ENCODE measurements at regions not wholly inside any gene's neighbourhood (a gene's known extent, or its start where the extent isn't known, plus 50 kb on each side); places are given as distances from the start of the nearest gene placed in this dataset.

- no peak for DNase-seq (ENCODE audit: extremely low spot score, unreplicated experiment)
- Mint-ChIP-seq H3K36me3 (ENCODE audit: unreplicated experiment) (no peaks in the 10 kb centered on the region), H3K27me3 (ENCODE audit: unreplicated experiment) (no peaks in the 10 kb centered on the region), H3K27ac (ENCODE audit: unreplicated experiment) (no peak overlapping the region), H3K4me1 (ENCODE audit: unreplicated experiment) (no peaks in the 10 kb centered on the region), H3K4me3 (ENCODE audit: unreplicated experiment) (no peak overlapping the region), H3K9me3 (ENCODE audit: unreplicated experiment) (peaks cover 8% of the 10 kb centered on the region)
- no peak for TF ChIP-seq CTCF (IDR thresholded peaks at IDR 0.05)
These were observed 61.1 kb upstream of the SPHKAP start for GRCh38 chr2:228242591-228242990.

GRCh38 chr2:228239907-228240561 is 58.5 kb upstream of the SPHKAP start:
- Mint-ChIP-seq H3K9me3 (ENCODE audit: unreplicated experiment) (peaks cover 20% of the 10 kb centered on the region), H3K4me1 (ENCODE audit: unreplicated experiment) (no peaks in the 10 kb centered on the region), H3K27me3 (ENCODE audit: unreplicated experiment) (no peaks in the 10 kb centered on the region), H3K36me3 (ENCODE audit: unreplicated experiment) (no peaks in the 10 kb centered on the region), H3K4me3 (ENCODE audit: unreplicated experiment) (no peak overlapping the region), H3K27ac (ENCODE audit: unreplicated experiment) (no peak overlapping the region)
- DNase-seq (ENCODE audit: extremely low spot score, unreplicated experiment), result no peak
- no peak for TF ChIP-seq CTCF (IDR thresholded peaks at IDR 0.05)

DNA sequence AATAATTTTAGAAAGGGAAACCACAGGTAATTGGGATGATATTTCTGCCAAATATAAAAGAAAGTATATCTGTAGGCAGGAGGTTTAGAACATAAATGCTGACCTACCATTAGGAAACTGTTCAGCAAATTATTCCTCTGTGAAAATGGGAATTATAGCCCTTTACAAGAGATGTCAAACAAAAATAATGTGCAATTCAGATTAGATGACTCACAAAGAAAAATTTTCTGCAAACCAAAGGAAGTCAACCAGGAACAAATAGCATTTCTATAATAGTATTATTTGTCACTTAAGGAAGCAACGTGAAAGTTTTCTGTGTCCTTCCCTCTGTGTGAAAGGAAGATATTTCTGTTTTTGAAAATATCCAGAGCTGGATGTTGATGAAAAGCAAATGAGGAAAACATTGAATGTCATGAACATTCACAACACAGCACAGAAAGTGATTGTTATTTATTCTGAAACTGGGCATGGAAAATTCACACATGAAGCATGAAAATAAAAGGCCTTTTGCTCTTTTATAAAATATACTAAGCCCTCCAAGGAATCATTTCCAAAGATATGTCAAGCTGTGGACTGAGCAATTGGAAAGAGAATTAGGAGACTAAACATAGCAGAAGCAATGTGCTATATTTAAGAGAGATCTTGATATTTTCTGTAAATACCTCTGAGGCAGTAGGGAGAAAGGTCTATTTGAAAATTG is 57.9 kb upstream of the SPHKAP start:
- H3K36me3 Mint-ChIP-seq (ENCODE audit: unreplicated experiment), result no peaks in the 10 kb centered on the region
- no peak overlapping the region for H3K27ac Mint-ChIP-seq (ENCODE audit: unreplicated experiment)
- no peak overlapping the region for H3K4me3 Mint-ChIP-seq (ENCODE audit: unreplicated experiment)
- no peaks in the 10 kb centered on the region for H3K27me3 Mint-ChIP-seq (ENCODE audit: unreplicated experiment)
- DNase-seq (ENCODE audit: extremely low spot score, unreplicated experiment), result no peak
- no peaks in the 10 kb centered on the region for H3K4me1 Mint-ChIP-seq (ENCODE audit: unreplicated experiment)
- TF ChIP-seq CTCF (IDR thresholded peaks at IDR 0.05), result no peak
- H3K9me3 Mint-ChIP-seq (ENCODE audit: unreplicated experiment), result peaks cover 20% of the 10 kb centered on the region

Data from osteocyte (in vitro differentiated cells).